GM23338 (cell line): ENCODE measurements at regions not wholly inside any gene's neighbourhood (a gene's known extent, or its start where the extent isn't known, plus 50 kb on each side); places are given as distances from the start of the nearest gene placed in this dataset.

ENCODE experiments used
- ATAC-seq: fragments of 200-7000 bp; cut with Tn5 transposase; 3 replicates; pipeline ENCODE4 v1.9.1; 2020
- DNase-seq: peaks from one replicate; pipeline ENCODE4 v3.0.0-alpha.2; 2015; ENCODE audit warnings: low spot score
- H2AFZ ChIP-seq: fragments of 200-600 bp; sonication (generic); 2 replicates; pipeline ENCODE4 v1.8.0; 2016; ENCODE audit warnings: antibody characterized with exemption, mild to moderate bottlenecking, moderate library complexity
- H3F3A ChIP-seq: fragments of 200-600 bp; sonication (generic); replicated peaks from 2 replicates; pipeline ENCODE4 v1.8.0; 2017; ENCODE audit warnings: antibody characterized with exemption, mixed run types, low read depth
- H3K27ac ChIP-seq: fragments of 200-600 bp; sonication (generic); 2 replicates; pipeline ENCODE4 v1.6.1; 2016; ENCODE audit warnings: low read depth
- H3K27me3 ChIP-seq: fragments of 200-600 bp; sonication (generic); 2 replicates; pipeline ENCODE4 v1.8.0; 2016; ENCODE audit warnings: mild to moderate bottlenecking, mixed run types, moderate library complexity; ENCODE audit not compliant: insufficient read depth
- H3K36me3 ChIP-seq: fragments of 200-600 bp; sonication (generic); 2 replicates; pipeline ENCODE4 v1.8.0; 2016; ENCODE audit warnings: mild to moderate bottlenecking; ENCODE audit not compliant: insufficient read depth
- H3K4me1 ChIP-seq: fragments of 200-600 bp; sonication (generic); 2 replicates; pipeline ENCODE4 v1.8.0; 2016; ENCODE audit warnings: mild to moderate bottlenecking, moderate library complexity; ENCODE audit not compliant: insufficient read depth
- H3K4me2 ChIP-seq: fragments of 200-600 bp; sonication (generic); 2 replicates; pipeline ENCODE4 v1.7.1; 2017; ENCODE audit warnings: mixed run types
- H3K4me3 ChIP-seq: fragments of 200-600 bp; sonication (generic); 2 replicates; pipeline ENCODE4 v1.6.1; 2016; ENCODE audit warnings: mixed run types
- H3K79me2 ChIP-seq: fragments of 200-600 bp; sonication (generic); replicated peaks from 2 replicates; pipeline ENCODE4 v1.8.0; 2017; ENCODE audit warnings: mild to moderate bottlenecking; ENCODE audit not compliant: insufficient read depth
- H3K9me2 ChIP-seq: fragments of 200-600 bp; sonication (generic); 2 replicates; pipeline ENCODE4 v1.8.0; 2017; ENCODE audit not compliant: insufficient read depth
- H4K20me1 ChIP-seq: fragments of 200-600 bp; sonication (generic); replicated peaks from 2 replicates; pipeline ENCODE4 v1.8.0; 2017; ENCODE audit warnings: mild to moderate bottlenecking; ENCODE audit not compliant: insufficient read depth
- H3K27ac Mint-ChIP-seq: 2 replicates; pipeline ENCODE4 v1.8.0; 2020; ENCODE audit warnings: inconsistent platforms, mild to moderate bottlenecking, moderate library complexity, mixed read lengths
- H3K27me3 Mint-ChIP-seq: 3 replicates; pipeline ENCODE4 v1.8.0; 2022; ENCODE audit warnings: low read depth, mild to moderate bottlenecking, moderate library complexity, mixed read lengths, inconsistent platforms; ENCODE audit not compliant: insufficient read depth, poor library complexity
- H3K36me3 Mint-ChIP-seq: 3 replicates; pipeline ENCODE4 v1.8.0; 2021; ENCODE audit warnings: low read depth, mild to moderate bottlenecking, inconsistent platforms, moderate library complexity, mixed read lengths
- H3K4me1 Mint-ChIP-seq: 3 replicates; pipeline ENCODE4 v1.8.0; 2020; ENCODE audit warnings: mild to moderate bottlenecking, inconsistent platforms, mixed read lengths
- H3K4me3 Mint-ChIP-seq: 3 replicates; pipeline ENCODE4 v1.8.0; 2021; ENCODE audit warnings: moderate library complexity, mild to moderate bottlenecking, inconsistent platforms, mixed read lengths
- H3K9me3 Mint-ChIP-seq: 3 replicates; pipeline ENCODE4 v1.8.0; 2020; ENCODE audit warnings: moderate library complexity, mild to moderate bottlenecking, inconsistent platforms, mixed read lengths
- CREB1 ChIP-seq: fragments of 250-450 bp; sonication (Bioruptor Pico); IDR thresholded peaks from 2 replicates; pipeline ENCODE4 v1.5.0; 2020; ENCODE audit warnings: low read depth, mild to moderate bottlenecking, moderate library complexity
- CTCF ChIP-seq, 2 experiments: fragments of 200-600 bp in 1 of 2; sonication (generic) in 1 of 2; conservative IDR thresholded peaks; 2 replicates each; pipeline versions ENCODE4 v1.5.1 to v1.6.1; 2016 to 2017; ENCODE audit warnings: antibody characterized with exemption in 2 of 2, low read depth in 2 of 2, mild to moderate bottlenecking in 2 of 2, moderate library complexity in 1 of 2
- STAT1 ChIP-seq: IDR thresholded peaks from one replicate; pipeline ENCODE4 v1.6.1; 2016; ENCODE audit warnings: antibody characterized with exemption; ENCODE audit not compliant: unreplicated experiment
- ZNF114 ChIP-seq: fragments of 250-450 bp; sonication (Bioruptor Pico); IDR thresholded peaks from 2 replicates; pipeline ENCODE4 v1.5.0; 2020; ENCODE audit warnings: mild to moderate bottlenecking, moderate library complexity
- ZNF331 ChIP-seq: fragments of 250-450 bp; sonication (Bioruptor Pico); IDR thresholded peaks from 2 replicates; pipeline ENCODE4 v1.5.0; 2020; ENCODE audit warnings: low read depth, mild to moderate bottlenecking, moderate library complexity
- ZNF462 ChIP-seq: fragments of 250-450 bp; sonication (Bioruptor Pico); IDR thresholded peaks from 2 replicates; pipeline ENCODE4 v1.5.0; 2020; ENCODE audit warnings: mild to moderate bottlenecking, moderate library complexity

GRCh38 chr5:103497781-103498180 is 64.8 kb downstream of the NUDT12 start:
- Histone ChIP-seq H3K9me2 (no peaks in the 10 kb centered on the region), H3K4me3 (peak overlapping the region; percentile 44; the same call in 1 of the 2 replicates), H3F3A (no peaks in the 10 kb centered on the region; the same call in 1 of the 2 replicates), H3K36me3 (no peaks in the 10 kb centered on the region), H3K27ac (peak overlapping the region; percentile 89; the same call in 1 of the 2 replicates), H3K79me2 (no peaks in the 10 kb centered on the region), H2AFZ (no peak overlapping the region; the same call in 1 of the 2 replicates), H3K4me1 (peaks cover 43% of the 10 kb centered on the region), H3K27me3 (no peaks in the 10 kb centered on the region), H3K4me2 (peak overlapping the region; percentile 70), H4K20me1 (no peaks in the 10 kb centered on the region)
- ATAC-seq (no peak), DNase-seq (no peak)
- Mint-ChIP-seq H3K36me3 (no peaks in the 10 kb centered on the region), H3K27me3 (no peaks in the 10 kb centered on the region), H3K4me1 (peaks cover 40% of the 10 kb centered on the region), H3K27ac (peak overlapping the region; percentile 91), H3K4me3 (peak overlapping the region; percentile 50; the same call in 1 of the 3 replicates), H3K9me3 (no peaks in the 10 kb centered on the region; the same call in 2 of the 3 replicates)
- TF ChIP-seq ZNF331 (no peak), ZNF462 (CRISPR knock-in tag) (no peak), ZNF114 (CRISPR knock-in tag) (no peak), STAT1 (no peak), CREB1 (CRISPR knock-in tag) (no peak), CTCF (conservative IDR thresholded peaks at IDR 0.05; ENCODE audit: low read depth in 2 of 2) (no peak)
